ENCODE measurements at regions not wholly inside any gene's neighbourhood (a gene's known extent, or its start where the extent isn't known, plus 50 kb on each side); places are given as distances from the start of the nearest gene placed in this dataset.

GRCh38 chr6:137734005-137734874 is 132.8 kb upstream of the TNFAIP3 start:
- 78% methylated on average over 6 of the region's 6 CpGs for WGBS
- no peak for DNase-seq (ENCODE audit: low spot score)
- H3K27ac ChIP-seq (ENCODE audit: low read depth in 1 of 2, low read length in 2 of 2): no peak overlapping the region
- no peaks in the 10 kb centered on the region for H3K9me3 ChIP-seq (ENCODE audit: control insufficient read depth in 4 of 4, low read length in 3 of 4)
- H3K9ac ChIP-seq (ENCODE audit: low read depth in 1 of 2, low read length in 2 of 2): no peak overlapping the region
- TF ChIP-seq REST (IDR thresholded peaks at IDR 0.05) (no peak), SP1 (IDR thresholded peaks at IDR 0.05) (no peak), ATF3 (IDR thresholded peaks at IDR 0.05) (no peak), HNF4G (IDR thresholded peaks at IDR 0.05) (no peak), FOXA1 (IDR thresholded peaks at IDR 0.05) (no peak), MAX (IDR thresholded peaks at IDR 0.05) (no peak), RAD21 (IDR thresholded peaks at IDR 0.05) (no peak), HNF4A (conservative IDR thresholded peaks at IDR 0.05) (no peak)
- H3K4me1 ChIP-seq (ENCODE audit: control insufficient read depth in 4 of 4, insufficient read depth in 4 of 4, low read length in 3 of 4): peaks cover 0 to 2% (median 0%) of the 10 kb centered on the region in 4 donors
- H3K4me3 ChIP-seq (ENCODE audit: low read depth in 1 of 3, low read length in 3 of 3): no peak overlapping the region
- no peaks in the 10 kb centered on the region for H3K36me3 ChIP-seq (ENCODE audit: control insufficient read depth in 4 of 4, insufficient read depth in 3 of 4, low read depth in 1 of 4, low read length in 3 of 4)
- no peaks in the 10 kb centered on the region for H3K27me3 ChIP-seq (ENCODE audit: control insufficient read depth in 4 of 4, insufficient read depth in 4 of 4, low read length in 3 of 4)

- 43% methylated on average over 4 of the region's 4 CpGs for WGBS
Observed at GRCh38 chr6:137734875-137735182, 132.2 kb upstream of the TNFAIP3 start.

More at GRCh38 chr6:137734875-137735182, 132.2 kb upstream of the TNFAIP3 start:
- Histone ChIP-seq H3K36me3 (ENCODE audit: control insufficient read depth in 4 of 4, insufficient read depth in 3 of 4, low read depth in 1 of 4, low read length in 3 of 4) (no peaks in the 10 kb centered on the region), H3K27me3 (ENCODE audit: control insufficient read depth in 4 of 4, insufficient read depth in 4 of 4, low read length in 3 of 4) (no peaks in the 10 kb centered on the region), H3K27ac (ENCODE audit: low read depth in 1 of 2, low read length in 2 of 2) (no peak overlapping the region), H3K9me3 (ENCODE audit: control insufficient read depth in 4 of 4, low read length in 3 of 4) (no peaks in the 10 kb centered on the region), H3K4me3 (ENCODE audit: low read depth in 1 of 3, low read length in 3 of 3) (no peak overlapping the region), H3K9ac (ENCODE audit: low read depth in 1 of 2, low read length in 2 of 2) (no peak overlapping the region), H3K4me1 (ENCODE audit: control insufficient read depth in 4 of 4, insufficient read depth in 4 of 4, low read length in 3 of 4) (peaks cover 0 to 2% (median 0%) of the 10 kb centered on the region in 4 donors)
- DNase-seq (ENCODE audit: low spot score): no peak
- TF ChIP-seq MAX (IDR thresholded peaks at IDR 0.05): peak; percentile 41
- TF ChIP-seq GABPA (IDR thresholded peaks at IDR 0.05 in 1 of 2, conservative IDR thresholded peaks at IDR 0.05 in 1 of 2): no peak
- peak; percentile 30 for TF ChIP-seq ZBTB33 (IDR thresholded peaks at IDR 0.05)
- peak in 1 of 2 donors; percentile 42 for TF ChIP-seq HNF4A (conservative IDR thresholded peaks at IDR 0.05)
- peak; percentile 38 to 73 for TF ChIP-seq RXRA (IDR thresholded peaks at IDR 0.05)
- TF ChIP-seq TAF1 (conservative IDR thresholded peaks at IDR 0.05): no peak
- TF ChIP-seq SP1 (IDR thresholded peaks at IDR 0.05): peak; percentile 42
- peak; percentile 41 for TF ChIP-seq ATF3 (IDR thresholded peaks at IDR 0.05)
